ENCODE measurements at regions not wholly inside any gene's neighbourhood (a gene's known extent, or its start where the extent isn't known, plus 50 kb on each side); places are given as distances from the start of the nearest gene placed in this dataset.

GRCh38 chr6:968791-969190, 275.9 kb upstream of the EXOC2 start:
- no peak for TF ChIP-seq TAF1 (IDR thresholded peaks at IDR 0.05; ENCODE audit: borderline replicate concordance, low read depth, low read length)
- no peak for TF ChIP-seq NFIC (IDR thresholded peaks at IDR 0.05; ENCODE audit: borderline replicate concordance)
- TF ChIP-seq, protein P1, sequence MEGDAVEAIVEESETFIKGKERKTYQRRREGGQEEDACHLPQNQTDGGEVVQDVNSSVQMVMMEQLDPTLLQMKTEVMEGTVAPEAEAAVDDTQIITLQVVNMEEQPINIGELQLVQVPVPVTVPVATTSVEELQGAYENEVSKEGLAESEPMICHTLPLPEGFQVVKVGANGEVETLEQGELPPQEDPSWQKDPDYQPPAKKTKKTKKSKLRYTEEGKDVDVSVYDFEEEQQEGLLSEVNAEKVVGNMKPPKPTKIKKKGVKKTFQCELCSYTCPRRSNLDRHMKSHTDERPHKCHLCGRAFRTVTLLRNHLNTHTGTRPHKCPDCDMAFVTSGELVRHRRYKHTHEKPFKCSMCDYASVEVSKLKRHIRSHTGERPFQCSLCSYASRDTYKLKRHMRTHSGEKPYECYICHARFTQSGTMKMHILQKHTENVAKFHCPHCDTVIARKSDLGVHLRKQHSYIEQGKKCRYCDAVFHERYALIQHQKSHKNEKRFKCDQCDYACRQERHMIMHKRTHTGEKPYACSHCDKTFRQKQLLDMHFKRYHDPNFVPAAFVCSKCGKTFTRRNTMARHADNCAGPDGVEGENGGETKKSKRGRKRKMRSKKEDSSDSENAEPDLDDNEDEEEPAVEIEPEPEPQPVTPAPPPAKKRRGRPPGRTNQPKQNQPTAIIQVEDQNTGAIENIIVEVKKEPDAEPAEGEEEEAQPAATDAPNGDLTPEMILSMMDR (IDR thresholded peaks at IDR 0.05) = no peak
- no peak for TF ChIP-seq CHD2 (IDR thresholded peaks at IDR 0.05; ENCODE audit: low read length, partially characterized antibody)
- TF ChIP-seq MEF2A (IDR thresholded peaks at IDR 0.05; ENCODE audit: borderline replicate concordance, low read depth) = no peak
- no peak for TF ChIP-seq ZBTB33 (IDR thresholded peaks at IDR 0.05; ENCODE audit: borderline replicate concordance, low read depth)
- TF ChIP-seq EZH2phosphoT487 (IDR thresholded peaks at IDR 0.05; ENCODE audit: borderline replicate concordance, low read depth) = no peak

Measured in SK-N-SH (cell line).